Fibroblast of lung (primary cell): ENCODE measurements at regions not wholly inside any gene's neighbourhood (a gene's known extent, or its start where the extent isn't known, plus 50 kb on each side); places are given as distances from the start of the nearest gene placed in this dataset.

Experiments
- DNase-seq, 2 donors: peaks; one replicate each; pipeline versions ENCODE4 v3.0.0 to v3.0.0-alpha.2; 2010; ENCODE audit warnings: low read depth in 2 of 2
- H2AFZ ChIP-seq: 2 replicates; pipeline ENCODE4 v1.5.1; 2012; ENCODE audit warnings: low read length, control low read depth, inconsistent platforms
- H3K27ac ChIP-seq: 2 replicates; pipeline ENCODE4 v1.5.1; 2011; ENCODE audit warnings: low read length, control low read depth; ENCODE audit not compliant: insufficient read depth
- H3K27me3 ChIP-seq: 2 replicates; pipeline ENCODE4 v1.5.1; 2011; ENCODE audit warnings: mild to moderate bottlenecking, low read length; ENCODE audit not compliant: control insufficient read depth, insufficient read depth
- H3K36me3 ChIP-seq: 2 replicates; pipeline ENCODE4 v1.5.1; 2011; ENCODE audit warnings: low read length; ENCODE audit not compliant: control insufficient read depth, insufficient read depth
- H3K4me1 ChIP-seq: 2 replicates; pipeline ENCODE4 v1.5.1; 2011; ENCODE audit warnings: low read length; ENCODE audit not compliant: control insufficient read depth, insufficient read depth; ENCODE audit errors: extremely low read depth
- H3K4me2 ChIP-seq: 2 replicates; pipeline ENCODE4 v1.5.1; 2011; ENCODE audit warnings: low read length, control low read depth; ENCODE audit not compliant: insufficient read depth; ENCODE audit errors: extremely low read depth
- H3K4me3 ChIP-seq, 4 experiments: fragments of 200-600 bp in 1 of 4; sonication (generic) in 1 of 4; replicated peaks in 1 of 4; 2 replicates each; pipeline ENCODE4 v1.5.1; 2011 to 2016; ENCODE audit warnings: low read length in 4 of 4, low read depth in 3 of 4, mild to moderate bottlenecking in 3 of 4, control low read depth in 2 of 4, inconsistent platforms in 1 of 4, mixed read lengths in 1 of 4; ENCODE audit not compliant: insufficient read depth in 1 of 4; ENCODE audit errors: control extremely low read depth in 1 of 4
- H3K79me2 ChIP-seq: 2 replicates; pipeline ENCODE4 v1.5.1; 2012; ENCODE audit warnings: mild to moderate bottlenecking, low read length, inconsistent platforms; ENCODE audit not compliant: control insufficient read depth, insufficient read depth
- H3K9ac ChIP-seq: 2 replicates; pipeline ENCODE4 v1.5.1; 2011; ENCODE audit warnings: mild to moderate bottlenecking, low read length, control low read depth; ENCODE audit not compliant: insufficient read depth
- H3K9me3 ChIP-seq: 2 replicates; pipeline ENCODE4 v1.5.1; 2012; ENCODE audit warnings: low read depth, low read length; ENCODE audit not compliant: control insufficient read depth, insufficient read depth
- H4K20me1 ChIP-seq: 2 replicates; pipeline ENCODE4 v1.5.1; 2011; ENCODE audit warnings: low read length; ENCODE audit not compliant: control insufficient read depth, insufficient read depth; ENCODE audit errors: extremely low read depth
- EZH2 ChIP-seq: IDR thresholded peaks from 2 replicates; pipeline ENCODE4 v1.5.1; 2012; ENCODE audit warnings: low read length, control low read depth, mild to moderate bottlenecking; ENCODE audit errors: missing control alignments
- TF ChIP-seq, protein P1 (sequence below), 2 donors: IDR thresholded peaks in 1 of 2; conservative IDR thresholded peaks in 1 of 2; 1 replicate in 1 of 2; 2 replicates in 1 of 2; pipeline ENCODE4 v1.5.1; 2011 to 2012; ENCODE audit warnings: low read length in 2 of 2, control low read depth in 1 of 2, inconsistent platforms in 1 of 2, low read depth in 1 of 2, mild to moderate bottlenecking in 1 of 2

DNA sequence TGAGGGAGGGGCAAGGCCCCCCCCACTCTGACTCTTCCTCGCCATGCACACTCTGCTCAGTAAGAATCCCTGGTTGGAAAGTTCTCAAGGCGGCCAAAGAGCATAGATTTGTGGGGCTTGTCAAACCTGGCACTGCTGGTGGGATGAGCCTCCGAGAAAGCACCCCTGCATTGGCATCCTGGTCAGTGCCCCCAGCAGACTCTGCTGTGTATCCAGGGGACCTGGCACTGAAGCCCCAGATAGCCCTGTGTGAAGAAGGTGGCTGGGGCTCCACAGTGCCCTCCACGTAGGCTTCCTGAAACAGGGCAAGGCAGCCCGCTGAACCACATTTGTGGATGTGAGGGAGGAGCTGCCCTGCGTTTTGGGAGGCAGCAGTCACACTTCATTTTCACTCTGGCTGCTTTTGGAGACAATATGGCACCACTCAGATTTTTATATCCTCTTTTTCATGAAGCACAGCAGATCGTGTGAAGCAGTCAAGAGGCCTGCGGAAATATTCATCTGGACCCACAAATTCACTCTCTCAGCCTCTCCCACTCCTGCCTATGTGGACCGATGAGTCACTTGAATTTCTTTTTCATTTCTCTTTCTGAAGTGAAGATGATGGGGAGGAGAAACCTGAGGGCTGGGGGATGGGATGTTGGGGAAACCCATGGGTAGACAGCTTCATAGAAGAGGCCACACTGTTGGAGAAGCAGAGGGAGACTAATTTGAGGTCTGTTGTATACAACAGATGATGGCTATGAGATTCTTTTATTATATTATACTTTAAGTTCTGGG lies 88.7 kb upstream of the BCL6 start:
- H2AFZ ChIP-seq = no peak overlapping the region
- H3K27me3 ChIP-seq = no peaks in the 10 kb centered on the region
- TF ChIP-seq EZH2 = no peak
- TF ChIP-seq, protein P1, sequence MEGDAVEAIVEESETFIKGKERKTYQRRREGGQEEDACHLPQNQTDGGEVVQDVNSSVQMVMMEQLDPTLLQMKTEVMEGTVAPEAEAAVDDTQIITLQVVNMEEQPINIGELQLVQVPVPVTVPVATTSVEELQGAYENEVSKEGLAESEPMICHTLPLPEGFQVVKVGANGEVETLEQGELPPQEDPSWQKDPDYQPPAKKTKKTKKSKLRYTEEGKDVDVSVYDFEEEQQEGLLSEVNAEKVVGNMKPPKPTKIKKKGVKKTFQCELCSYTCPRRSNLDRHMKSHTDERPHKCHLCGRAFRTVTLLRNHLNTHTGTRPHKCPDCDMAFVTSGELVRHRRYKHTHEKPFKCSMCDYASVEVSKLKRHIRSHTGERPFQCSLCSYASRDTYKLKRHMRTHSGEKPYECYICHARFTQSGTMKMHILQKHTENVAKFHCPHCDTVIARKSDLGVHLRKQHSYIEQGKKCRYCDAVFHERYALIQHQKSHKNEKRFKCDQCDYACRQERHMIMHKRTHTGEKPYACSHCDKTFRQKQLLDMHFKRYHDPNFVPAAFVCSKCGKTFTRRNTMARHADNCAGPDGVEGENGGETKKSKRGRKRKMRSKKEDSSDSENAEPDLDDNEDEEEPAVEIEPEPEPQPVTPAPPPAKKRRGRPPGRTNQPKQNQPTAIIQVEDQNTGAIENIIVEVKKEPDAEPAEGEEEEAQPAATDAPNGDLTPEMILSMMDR (conservative IDR thresholded peaks at IDR 0.05 in 1 of 2, IDR thresholded peaks at IDR 0.05 in 1 of 2; ENCODE audit: low read depth in 1 of 2, low read length in 2 of 2) = no peak
- H3K36me3 ChIP-seq = no peaks in the 10 kb centered on the region
- DNase-seq = no peak
- no peak overlapping the region for H3K4me2 ChIP-seq
- H3K9ac ChIP-seq = no peak overlapping the region
- H3K79me2 ChIP-seq = no peaks in the 10 kb centered on the region
- H3K9me3 ChIP-seq = no peaks in the 10 kb centered on the region
- no peaks in the 10 kb centered on the region for H3K4me1 ChIP-seq
- no peaks in the 10 kb centered on the region for H4K20me1 ChIP-seq
- no peak overlapping the region for H3K27ac ChIP-seq
- H3K4me3 ChIP-seq = no peak overlapping the region

DNA sequence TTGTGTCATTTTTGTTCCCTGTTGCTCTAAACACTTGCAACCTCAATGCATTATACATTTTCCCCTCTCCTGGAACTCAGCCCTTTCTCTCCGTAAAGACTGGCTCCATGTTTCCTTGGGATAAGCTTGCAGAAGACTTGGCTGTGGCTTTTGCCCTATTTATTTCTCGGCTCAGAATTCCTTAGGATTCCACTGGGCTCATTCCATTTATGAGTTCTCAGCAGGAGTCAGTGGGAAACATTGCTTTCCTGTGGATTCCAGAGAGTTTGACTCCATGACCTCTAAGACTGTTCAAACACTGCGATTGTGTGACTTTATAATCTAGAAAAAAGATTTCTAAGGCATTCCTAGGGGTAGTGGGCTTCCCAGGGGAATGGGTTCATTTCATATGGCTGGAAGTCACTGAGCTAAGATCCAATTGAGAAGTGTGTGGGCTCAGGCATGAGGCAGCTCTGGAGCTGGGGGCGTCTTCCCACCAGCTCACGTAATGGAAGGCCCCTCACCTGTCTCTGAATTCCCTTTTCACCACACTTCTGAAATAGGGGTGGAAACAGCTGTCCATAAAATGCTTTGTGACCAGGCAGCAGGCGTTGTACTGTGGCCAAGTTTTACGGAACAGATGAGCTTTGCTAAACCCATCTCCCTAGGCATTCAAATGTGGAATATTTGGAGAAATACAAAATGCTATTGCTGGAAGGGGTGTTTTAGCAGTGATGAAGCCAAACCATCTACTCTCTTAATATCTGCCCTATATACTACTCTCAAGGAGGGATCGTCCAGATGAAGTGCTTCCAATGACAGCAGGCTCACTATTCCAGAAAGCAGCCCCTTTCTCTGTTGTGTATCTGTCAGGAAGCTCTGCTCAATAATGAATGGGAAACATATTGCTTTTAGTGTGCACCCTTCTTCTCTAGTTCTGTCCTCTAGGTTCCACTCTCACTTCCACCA lies 91.8 kb upstream of the BCL6 start:
- no peak overlapping the region for H3K9ac ChIP-seq
- H4K20me1 ChIP-seq = no peaks in the 10 kb centered on the region
- no peak overlapping the region for H3K27ac ChIP-seq
- no peak overlapping the region for H2AFZ ChIP-seq
- H3K4me2 ChIP-seq = no peak overlapping the region
- no peak for TF ChIP-seq EZH2
- TF ChIP-seq, protein P1 (conservative IDR thresholded peaks at IDR 0.05 in 1 of 2, IDR thresholded peaks at IDR 0.05 in 1 of 2; ENCODE audit: low read depth in 1 of 2, low read length in 2 of 2) = no peak
- H3K9me3 ChIP-seq = no peaks in the 10 kb centered on the region
- H3K27me3 ChIP-seq = no peaks in the 10 kb centered on the region
- H3K79me2 ChIP-seq = no peaks in the 10 kb centered on the region
- peak in 1 of 2 donors; percentile 59 for DNase-seq
- no peaks in the 10 kb centered on the region for H3K36me3 ChIP-seq
- H3K4me1 ChIP-seq = no peaks in the 10 kb centered on the region
- H3K4me3 ChIP-seq = no peak overlapping the region

DNA sequence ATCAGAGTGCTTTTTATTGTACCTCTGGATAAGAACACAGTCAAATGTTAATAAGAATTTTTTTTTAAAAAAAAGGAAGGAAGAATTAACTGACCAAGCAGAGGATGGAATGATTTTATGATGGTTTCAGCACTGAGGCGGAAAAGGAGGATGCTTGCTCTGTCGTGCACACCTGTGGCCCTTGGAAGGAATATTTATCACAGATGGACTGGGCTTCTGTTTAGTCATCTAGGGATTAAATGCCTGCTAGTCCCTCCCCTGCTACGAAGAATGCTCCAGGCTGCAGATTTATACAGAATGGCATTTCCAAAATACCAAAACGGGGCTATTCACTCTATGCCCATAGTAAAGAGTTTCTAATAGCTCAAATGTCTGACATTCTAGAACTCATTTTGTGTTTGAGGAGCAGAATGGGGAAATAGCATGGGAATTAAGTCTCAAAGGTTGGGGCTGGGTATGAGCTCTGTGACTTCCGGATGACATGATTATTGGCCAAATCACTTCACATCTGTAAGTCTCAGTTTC lies 92.8 kb upstream of the BCL6 start:
- H3K4me2 ChIP-seq = no peak overlapping the region
- no peaks in the 10 kb centered on the region for H3K27me3 ChIP-seq
- no peaks in the 10 kb centered on the region for H3K79me2 ChIP-seq
- no peaks in the 10 kb centered on the region for H3K9me3 ChIP-seq
- no peaks in the 10 kb centered on the region for H4K20me1 ChIP-seq
- TF ChIP-seq, protein P1 (conservative IDR thresholded peaks at IDR 0.05 in 1 of 2, IDR thresholded peaks at IDR 0.05 in 1 of 2; ENCODE audit: low read depth in 1 of 2, low read length in 2 of 2) = no peak
- TF ChIP-seq EZH2 = no peak
- no peak overlapping the region for H3K9ac ChIP-seq
- DNase-seq = no peak
- H3K4me3 ChIP-seq = no peak overlapping the region
- no peak overlapping the region for H3K27ac ChIP-seq
- no peaks in the 10 kb centered on the region for H3K4me1 ChIP-seq
- H2AFZ ChIP-seq = no peak overlapping the region
- no peaks in the 10 kb centered on the region for H3K36me3 ChIP-seq
